BE2C (cell line): ENCODE measurements at regions not wholly inside any gene's neighbourhood (a gene's known extent, or its start where the extent isn't known, plus 50 kb on each side); places are given as distances from the start of the nearest gene placed in this dataset.

Source experiments
- DNase-seq: peaks from one replicate; pipeline ENCODE4 v3.0.0-alpha.2; 2020
- H3K27me3 ChIP-seq: fragments of 250-450 bp; sonication (Bioruptor Pico); 2 replicates; pipeline ENCODE4 v1.5.1; 2020; ENCODE audit warnings: mild to moderate bottlenecking
- H3K36me3 ChIP-seq: fragments of 250-450 bp; sonication (Bioruptor Pico); 2 replicates; pipeline ENCODE4 v1.5.1; 2020; ENCODE audit warnings: mild to moderate bottlenecking
- H3K4me1 ChIP-seq: fragments of 250-450 bp; sonication (Bioruptor Pico); 2 replicates; pipeline ENCODE4 v1.5.1; 2020
- H3K4me3 ChIP-seq: 2 replicates; pipeline ENCODE4 v1.5.1; 2011; ENCODE audit warnings: low read depth, low read length
- H3K9me3 ChIP-seq: fragments of 250-450 bp; sonication (Bioruptor Pico); 2 replicates; pipeline ENCODE4 v1.5.1; 2020
- TF ChIP-seq, protein P1 (sequence below): IDR thresholded peaks from 2 replicates; pipeline ENCODE4 v1.5.1; 2012; ENCODE audit warnings: mild to moderate bottlenecking, low read depth, low read length

DNA sequence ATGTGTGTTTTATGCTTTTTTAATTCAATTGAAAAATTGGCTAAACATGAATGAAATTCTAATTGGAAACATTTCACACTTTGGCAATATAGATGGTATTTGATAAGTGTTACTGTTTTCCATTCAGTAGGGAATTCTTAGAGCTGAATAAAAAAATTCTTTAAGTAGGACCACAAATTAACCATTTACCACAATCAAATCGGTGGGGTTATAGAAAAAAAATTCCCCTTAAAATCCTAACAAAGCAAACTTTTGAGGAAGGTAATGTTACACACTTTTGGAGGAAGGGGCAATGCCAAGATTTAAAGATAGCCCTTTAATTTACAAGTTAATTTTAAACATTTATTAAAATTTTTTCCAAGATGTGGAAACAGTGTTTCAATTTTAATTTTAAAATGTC is 279.0 kb upstream of the FIGN start:
- no peaks in the 10 kb centered on the region for H3K27me3 ChIP-seq
- H3K4me1 ChIP-seq: no peaks in the 10 kb centered on the region
- H3K4me3 ChIP-seq: no peak overlapping the region

DNA sequence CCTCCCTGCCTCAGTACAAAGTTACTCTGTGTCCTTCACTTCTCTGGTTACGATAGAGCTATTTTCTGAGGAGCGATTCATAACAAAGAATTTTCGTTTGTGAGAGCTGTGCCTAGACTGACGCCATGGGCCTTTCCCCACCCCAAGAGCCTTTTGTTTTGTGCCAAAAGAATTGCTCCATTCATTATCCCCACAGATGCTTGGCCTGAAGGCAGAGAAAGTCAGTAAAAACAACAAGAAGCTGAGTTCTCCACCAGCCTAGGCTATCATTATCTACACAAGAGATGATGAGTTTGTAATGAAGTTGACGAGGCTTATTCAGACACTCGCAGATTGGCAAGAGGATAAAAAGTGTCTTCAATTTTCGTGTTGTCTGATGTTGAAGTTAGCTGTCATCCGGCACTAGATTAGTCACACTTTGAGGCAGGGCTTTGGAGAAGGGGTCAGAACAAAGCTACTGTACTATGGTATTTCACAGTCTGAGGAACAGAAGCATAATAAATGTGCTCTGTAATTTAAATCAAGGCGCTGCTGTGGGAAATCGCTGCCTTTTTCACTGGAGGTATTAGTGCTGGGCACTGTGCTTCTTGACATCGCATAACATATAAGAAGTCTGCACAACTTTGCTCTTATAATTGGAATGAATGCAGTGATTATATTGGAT is 278.4 kb upstream of the FIGN start:
- no peaks in the 10 kb centered on the region for H3K9me3 ChIP-seq
- no peaks in the 10 kb centered on the region for H3K27me3 ChIP-seq
- H3K36me3 ChIP-seq: no peaks in the 10 kb centered on the region
- no peak overlapping the region for H3K4me3 ChIP-seq
- DNase-seq: no peak
- H3K4me1 ChIP-seq: no peaks in the 10 kb centered on the region
- TF ChIP-seq, protein P1, sequence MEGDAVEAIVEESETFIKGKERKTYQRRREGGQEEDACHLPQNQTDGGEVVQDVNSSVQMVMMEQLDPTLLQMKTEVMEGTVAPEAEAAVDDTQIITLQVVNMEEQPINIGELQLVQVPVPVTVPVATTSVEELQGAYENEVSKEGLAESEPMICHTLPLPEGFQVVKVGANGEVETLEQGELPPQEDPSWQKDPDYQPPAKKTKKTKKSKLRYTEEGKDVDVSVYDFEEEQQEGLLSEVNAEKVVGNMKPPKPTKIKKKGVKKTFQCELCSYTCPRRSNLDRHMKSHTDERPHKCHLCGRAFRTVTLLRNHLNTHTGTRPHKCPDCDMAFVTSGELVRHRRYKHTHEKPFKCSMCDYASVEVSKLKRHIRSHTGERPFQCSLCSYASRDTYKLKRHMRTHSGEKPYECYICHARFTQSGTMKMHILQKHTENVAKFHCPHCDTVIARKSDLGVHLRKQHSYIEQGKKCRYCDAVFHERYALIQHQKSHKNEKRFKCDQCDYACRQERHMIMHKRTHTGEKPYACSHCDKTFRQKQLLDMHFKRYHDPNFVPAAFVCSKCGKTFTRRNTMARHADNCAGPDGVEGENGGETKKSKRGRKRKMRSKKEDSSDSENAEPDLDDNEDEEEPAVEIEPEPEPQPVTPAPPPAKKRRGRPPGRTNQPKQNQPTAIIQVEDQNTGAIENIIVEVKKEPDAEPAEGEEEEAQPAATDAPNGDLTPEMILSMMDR: no peak

More for the DNA sequence above, 279.0 kb upstream of the FIGN start:
- DNase-seq: no peak
- TF ChIP-seq, protein P1: no peak
- no peaks in the 10 kb centered on the region for H3K36me3 ChIP-seq
- no peaks in the 10 kb centered on the region for H3K9me3 ChIP-seq

DNA sequence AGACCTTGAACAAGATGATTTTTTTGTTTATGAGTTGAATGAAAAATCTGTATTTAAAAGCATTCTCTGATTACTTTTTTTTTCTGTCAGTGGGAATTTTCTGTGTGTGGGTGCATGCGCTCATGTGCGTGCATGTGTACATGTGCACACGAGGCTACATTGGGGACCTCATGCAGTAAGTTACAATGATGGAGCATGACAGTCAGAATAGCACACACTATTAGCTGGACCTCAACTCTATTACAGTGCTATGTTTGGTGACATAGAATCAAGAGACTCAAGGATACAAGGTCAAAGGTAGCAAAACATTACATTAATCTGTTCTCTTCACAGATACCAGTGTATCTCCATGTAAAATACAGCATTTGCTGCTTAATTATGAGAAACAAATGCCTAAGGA is 276.8 kb upstream of the FIGN start:
- Histone ChIP-seq H3K4me1 (no peaks in the 10 kb centered on the region), H3K27me3 (no peaks in the 10 kb centered on the region), H3K36me3 (no peaks in the 10 kb centered on the region), H3K4me3 (no peak overlapping the region), H3K9me3 (no peaks in the 10 kb centered on the region)
- TF ChIP-seq, protein P1: no peak
- no peak for DNase-seq

DNA sequence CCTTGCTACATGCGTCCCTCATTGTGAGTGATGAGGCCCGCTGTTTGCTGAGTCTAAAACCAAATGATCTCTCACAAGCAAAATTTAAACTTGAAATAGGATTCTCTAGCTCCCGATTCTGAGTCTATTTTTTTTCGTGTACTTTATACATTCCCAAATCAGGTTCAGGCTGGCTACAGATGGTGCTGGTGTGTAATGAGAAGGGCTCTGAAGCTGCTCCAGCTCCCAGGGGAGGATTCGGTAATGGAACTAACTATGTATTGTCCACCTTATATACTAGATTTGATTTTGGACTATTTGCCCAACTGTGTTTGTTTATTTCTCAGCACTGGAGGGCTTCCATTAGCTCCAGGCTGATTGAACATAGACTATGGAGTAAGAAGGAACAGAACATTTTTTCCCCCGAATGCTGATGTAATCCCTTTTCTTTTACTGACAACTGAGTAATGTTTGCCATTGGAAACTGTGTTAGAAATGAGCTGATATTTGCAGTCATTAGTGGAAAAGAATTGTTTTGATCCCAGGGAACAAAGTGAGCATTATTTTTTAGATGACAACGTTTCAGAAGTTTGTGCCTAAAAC is 274.0 kb upstream of the FIGN start:
- H3K36me3 ChIP-seq: no peaks in the 10 kb centered on the region
- H3K4me1 ChIP-seq: no peaks in the 10 kb centered on the region
- TF ChIP-seq, protein P1: no peak
- H3K4me3 ChIP-seq: no peak overlapping the region
- no peaks in the 10 kb centered on the region for H3K9me3 ChIP-seq
- no peaks in the 10 kb centered on the region for H3K27me3 ChIP-seq
- no peak for DNase-seq

DNA sequence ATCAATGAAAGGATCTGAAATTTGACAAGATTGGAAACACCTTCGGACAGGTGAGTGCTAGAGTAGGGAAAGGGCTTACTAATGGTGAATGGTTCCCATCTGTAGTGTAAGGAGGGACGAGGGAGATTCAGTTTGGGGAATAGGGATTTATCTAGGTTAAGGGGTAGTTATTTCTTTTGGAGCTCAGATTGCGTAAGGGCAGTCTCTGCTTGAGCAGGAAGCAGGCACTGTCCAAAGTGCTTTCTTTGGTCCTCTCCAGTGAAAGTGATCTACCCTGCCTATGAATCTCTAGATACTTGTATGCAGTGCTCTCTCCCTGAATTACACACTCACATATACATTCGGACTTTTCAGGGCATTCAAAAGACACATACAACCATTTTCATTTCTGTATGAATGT is 272.9 kb upstream of the FIGN start:
- Histone ChIP-seq H3K4me3 (no peak overlapping the region), H3K9me3 (no peaks in the 10 kb centered on the region), H3K4me1 (no peaks in the 10 kb centered on the region), H3K27me3 (no peaks in the 10 kb centered on the region), H3K36me3 (no peaks in the 10 kb centered on the region)
- no peak for DNase-seq
- TF ChIP-seq, protein P1: no peak

DNA sequence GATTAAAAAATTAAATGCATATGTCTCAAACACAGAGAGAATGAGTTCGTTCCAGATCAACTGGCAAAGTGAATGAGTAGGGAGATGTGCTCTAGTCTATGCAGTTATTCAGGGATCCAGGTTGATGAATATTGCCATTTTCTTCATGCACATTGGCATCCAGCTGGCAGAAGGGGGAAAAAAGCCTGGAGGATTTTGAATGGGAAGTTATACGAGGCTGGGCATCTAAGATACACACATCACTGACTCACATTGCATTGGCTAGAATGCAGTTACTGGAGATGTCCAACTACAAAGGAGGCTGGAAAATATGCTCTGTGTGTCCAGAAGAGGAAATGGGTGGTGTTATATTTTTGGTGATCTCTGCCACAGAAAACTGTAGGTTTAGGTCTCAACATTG is 270.9 kb upstream of the FIGN start:
- Histone ChIP-seq H3K27me3 (no peaks in the 10 kb centered on the region), H3K4me1 (no peaks in the 10 kb centered on the region), H3K36me3 (no peaks in the 10 kb centered on the region), H3K9me3 (no peaks in the 10 kb centered on the region), H3K4me3 (no peak overlapping the region)
- no peak for DNase-seq
- TF ChIP-seq, protein P1: no peak
